Activated CD4-positive, alpha-beta memory T cell treated with anti-CD3 and anti-CD28 coated beads, Interleukin-2, amount 10 ng/mL, durations not matched to agents 7 days and 5 days (primary cell): ENCODE measurements at regions not wholly inside any gene's neighbourhood (a gene's known extent, or its start where the extent isn't known, plus 50 kb on each side); places are given as distances from the start of the nearest gene placed in this dataset.
"Not testable (repeated sequence)": the region's sequence is repeated elsewhere in the genome, so short reads cannot be mapped to it uniquely, and the experiment has no call there.

ENCODE experiments used
- CTCF ChIA-PET: fragments of 350-600 bp; sonication (Branson Sonifier 250); formaldehyde crosslinking; loops from one replicate; lab custom pipeline; 2021; ENCODE audit warnings: antibody characterized with exemption, inconsistent platforms; lab: Charles Lee
- POLR2A ChIA-PET: fragments of 350-600 bp; sonication (Branson Sonifier 250); formaldehyde crosslinking; loops from one replicate; lab custom pipeline; 2021; ENCODE audit warnings: antibody characterized with exemption; lab: Charles Lee
- DNase-seq: peaks from one replicate; pipeline ENCODE4 v3.0.0-alpha.2; 2020
- H3K27ac Mint-ChIP-seq: one replicate; pipeline ENCODE4 v1.8.0; 2021; ENCODE audit warnings: mild to moderate bottlenecking, mixed read lengths
- H3K27me3 Mint-ChIP-seq: one replicate; pipeline ENCODE4 v1.8.0; 2021; ENCODE audit warnings: mixed read lengths
- H3K36me3 Mint-ChIP-seq: one replicate; pipeline ENCODE4 v1.8.0; 2021; ENCODE audit warnings: low read depth, mixed read lengths
- H3K4me1 Mint-ChIP-seq: one replicate; pipeline ENCODE4 v1.8.0; 2021; ENCODE audit warnings: mixed read lengths
- H3K4me3 Mint-ChIP-seq: one replicate; pipeline ENCODE4 v1.8.0; 2021; ENCODE audit warnings: mild to moderate bottlenecking, mixed read lengths
- H3K9me3 Mint-ChIP-seq: one replicate; pipeline ENCODE4 v1.8.0; 2021; ENCODE audit warnings: mixed read lengths

- H3K27ac Mint-ChIP-seq = no peak overlapping the region
- H3K4me3 Mint-ChIP-seq = no peak overlapping the region
- H3K36me3 Mint-ChIP-seq = no peaks in the 10 kb centered on the region
- H3K9me3 Mint-ChIP-seq = peaks cover 8% of the 10 kb centered on the region
- ChIA-PET POLR2A (no interaction called here), CTCF (no interaction called here)
- H3K4me1 Mint-ChIP-seq = no peaks in the 10 kb centered on the region
- no peak for DNase-seq
- H3K27me3 Mint-ChIP-seq = no peaks in the 10 kb centered on the region
Observed at GRCh38 chr12:73106896-73107295, 834.7 kb downstream of the TRHDE start.

- POLR2A ChIA-PET = no interaction called here
- H3K4me3 Mint-ChIP-seq = no peak overlapping the region
- H3K27ac Mint-ChIP-seq = no peak overlapping the region
- no peaks in the 10 kb centered on the region for H3K4me1 Mint-ChIP-seq
- H3K36me3 Mint-ChIP-seq = no peaks in the 10 kb centered on the region
- CTCF ChIA-PET = no interaction called here
- peaks cover 6% of the 10 kb centered on the region for H3K9me3 Mint-ChIP-seq
- DNase-seq = no peak
- no peaks in the 10 kb centered on the region for H3K27me3 Mint-ChIP-seq
Observed at GRCh38 chr12:73110816-73111215, 838.6 kb downstream of the TRHDE start.

GRCh38 chr12:73112035-73112816, 840.1 kb downstream of the TRHDE start:
- POLR2A ChIA-PET = no interaction called here
- H3K27me3 Mint-ChIP-seq = no peaks in the 10 kb centered on the region

GRCh38 chr12:73124480-73124879, 852.3 kb downstream of the TRHDE start:
- no peaks in the 10 kb centered on the region for H3K27me3 Mint-ChIP-seq
- H3K27ac Mint-ChIP-seq = no peak overlapping the region
- no peak for DNase-seq
- H3K36me3 Mint-ChIP-seq = no peaks in the 10 kb centered on the region
- H3K4me1 Mint-ChIP-seq = no peaks in the 10 kb centered on the region
- POLR2A ChIA-PET = no interaction called here
- peaks cover 3% of the 10 kb centered on the region for H3K9me3 Mint-ChIP-seq
- H3K4me3 Mint-ChIP-seq = no peak overlapping the region
- CTCF ChIA-PET = no interaction called here

More at GRCh38 chr12:73112035-73112816, 840.1 kb downstream of the TRHDE start:
- Mint-ChIP-seq H3K36me3 (no peaks in the 10 kb centered on the region), H3K9me3 (peaks cover 6% of the 10 kb centered on the region), H3K27ac (no peak overlapping the region), H3K4me3 (no peak overlapping the region), H3K4me1 (no peaks in the 10 kb centered on the region)
- no peak for DNase-seq
- CTCF ChIA-PET = no interaction called here

GRCh38 chr12:73125148-73125547, 853.0 kb downstream of the TRHDE start:
- ChIA-PET CTCF (no interaction called here), POLR2A (no interaction called here)
- no peak for DNase-seq
- Mint-ChIP-seq H3K36me3 (no peaks in the 10 kb centered on the region), H3K4me3 (no peak overlapping the region), H3K4me1 (no peaks in the 10 kb centered on the region), H3K27me3 (no peaks in the 10 kb centered on the region), H3K27ac (no peak overlapping the region), H3K9me3 (peaks cover 3% of the 10 kb centered on the region)

GRCh38 chr12:73136386-73136785, 864.2 kb downstream of the TRHDE start:
- no peak for DNase-seq
- Mint-ChIP-seq H3K9me3 (peaks cover 5% of the 10 kb centered on the region), H3K4me3 (no peak overlapping the region), H3K36me3 (no peaks in the 10 kb centered on the region), H3K4me1 (no peaks in the 10 kb centered on the region), H3K27me3 (no peaks in the 10 kb centered on the region), H3K27ac (no peak overlapping the region)
- POLR2A ChIA-PET = no interaction called here
- CTCF ChIA-PET = no interaction called here

GRCh38 chr12:73139642-73140041, 867.5 kb downstream of the TRHDE start:
- POLR2A ChIA-PET, H3K27ac Mint-ChIP-seq, H3K36me3 Mint-ChIP-seq, H3K4me1 Mint-ChIP-seq, H3K27me3 Mint-ChIP-seq, H3K9me3 Mint-ChIP-seq, H3K4me3 Mint-ChIP-seq, CTCF ChIA-PET, DNase-seq: not testable (repeated sequence)

GRCh38 chr12:73158341-73158740, 886.2 kb downstream of the TRHDE start:
- H3K27me3 Mint-ChIP-seq = no peaks in the 10 kb centered on the region
- no peak for DNase-seq
- H3K4me3 Mint-ChIP-seq = no peak overlapping the region
- no peak overlapping the region for H3K27ac Mint-ChIP-seq
- no peaks in the 10 kb centered on the region for H3K4me1 Mint-ChIP-seq
- ChIA-PET POLR2A (no interaction called here), CTCF (no interaction called here)
- H3K36me3 Mint-ChIP-seq = no peaks in the 10 kb centered on the region
- H3K9me3 Mint-ChIP-seq = peaks cover 8% of the 10 kb centered on the region

- Mint-ChIP-seq H3K27me3 (no peaks in the 10 kb centered on the region), H3K9me3 (peaks cover 8% of the 10 kb centered on the region), H3K27ac (no peak overlapping the region), H3K36me3 (no peaks in the 10 kb centered on the region), H3K4me1 (no peaks in the 10 kb centered on the region), H3K4me3 (no peak overlapping the region)
- ChIA-PET CTCF (no interaction called here), POLR2A (no interaction called here)
- no peak for DNase-seq
Observed at GRCh38 chr12:73159954-73160353, 887.8 kb downstream of the TRHDE start.

- Mint-ChIP-seq H3K36me3 (no peaks in the 10 kb centered on the region), H3K4me1 (no peaks in the 10 kb centered on the region), H3K9me3 (peaks cover 8% of the 10 kb centered on the region), H3K4me3 (no peak overlapping the region), H3K27me3 (no peaks in the 10 kb centered on the region), H3K27ac (no peak overlapping the region)
- POLR2A ChIA-PET = no interaction called here
- DNase-seq = no peak
- CTCF ChIA-PET = no interaction called here
Observed at GRCh38 chr12:73161970-73162369, 889.8 kb downstream of the TRHDE start.

GRCh38 chr12:73180734-73181133, 908.6 kb downstream of the TRHDE start:
- Mint-ChIP-seq H3K4me3 (no peak overlapping the region), H3K27me3 (no peaks in the 10 kb centered on the region), H3K4me1 (no peaks in the 10 kb centered on the region), H3K36me3 (no peaks in the 10 kb centered on the region), H3K27ac (no peak overlapping the region), H3K9me3 (peaks cover 19% of the 10 kb centered on the region)
- ChIA-PET CTCF (no interaction called here), POLR2A (no interaction called here)
- DNase-seq = no peak

- CTCF ChIA-PET = no interaction called here
Observed at GRCh38 chr12:73181244-73181643, 909.1 kb downstream of the TRHDE start.

GRCh38 chr12:73185403-73185802, 913.2 kb downstream of the TRHDE start:
- no peaks in the 10 kb centered on the region for H3K27me3 Mint-ChIP-seq
- POLR2A ChIA-PET = no interaction called here
- H3K27ac Mint-ChIP-seq = no peak overlapping the region
- DNase-seq = no peak
- no peaks in the 10 kb centered on the region for H3K36me3 Mint-ChIP-seq
- no peak overlapping the region for H3K4me3 Mint-ChIP-seq
- H3K4me1 Mint-ChIP-seq = no peaks in the 10 kb centered on the region
- peaks cover 26% of the 10 kb centered on the region for H3K9me3 Mint-ChIP-seq
- CTCF ChIA-PET = no interaction called here

More at GRCh38 chr12:73181244-73181643, 909.1 kb downstream of the TRHDE start:
- Mint-ChIP-seq H3K4me1 (no peaks in the 10 kb centered on the region), H3K4me3 (no peak overlapping the region), H3K9me3 (peaks cover 20% of the 10 kb centered on the region), H3K27ac (no peak overlapping the region), H3K27me3 (no peaks in the 10 kb centered on the region), H3K36me3 (no peaks in the 10 kb centered on the region)
- POLR2A ChIA-PET = no interaction called here
- DNase-seq = no peak

- peaks cover 29% of the 10 kb centered on the region for H3K9me3 Mint-ChIP-seq
- H3K27me3 Mint-ChIP-seq = no peaks in the 10 kb centered on the region
- H3K27ac Mint-ChIP-seq = no peak overlapping the region
- CTCF ChIA-PET = no interaction called here
- POLR2A ChIA-PET = no interaction called here
- DNase-seq = no peak
- no peaks in the 10 kb centered on the region for H3K36me3 Mint-ChIP-seq
- no peak overlapping the region for H3K4me3 Mint-ChIP-seq
- H3K4me1 Mint-ChIP-seq = no peaks in the 10 kb centered on the region
Observed at GRCh38 chr12:73186272-73186671, 914.1 kb downstream of the TRHDE start.
